ENCODE measurements at regions not wholly inside any gene's neighbourhood (a gene's known extent, or its start where the extent isn't known, plus 50 kb on each side); places are given as distances from the start of the nearest gene placed in this dataset.

- DNase-seq (ENCODE audit: low read depth) = no peak
These were observed 122.6 kb upstream of the SLC10A2 start for GRCh38 chr13:103188713-103189326.

DNA sequence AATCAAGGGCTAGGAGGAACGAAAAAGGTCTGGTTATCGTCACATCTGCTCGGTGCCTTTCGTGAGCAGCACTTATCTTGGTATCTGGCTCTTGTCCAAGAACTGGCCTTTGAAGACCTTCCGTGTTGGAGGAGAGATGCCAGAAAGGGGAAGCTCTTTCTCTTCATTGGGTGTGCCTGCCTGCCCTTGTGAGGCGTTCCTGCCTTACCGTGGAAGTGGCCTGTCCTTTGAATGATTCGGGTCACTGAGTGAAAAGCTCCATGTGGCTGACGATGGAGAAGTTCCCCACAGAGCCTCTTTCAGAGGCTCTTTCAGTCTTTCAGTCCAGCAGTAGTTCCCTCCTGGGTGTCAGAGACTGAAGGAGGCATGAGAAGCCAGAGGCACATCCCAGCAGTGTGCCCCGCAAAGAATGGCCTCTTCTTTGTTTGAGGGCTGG is 121.5 kb upstream of the SLC10A2 start:
- DNase-seq (ENCODE audit: low read depth) = no peak

DNA sequence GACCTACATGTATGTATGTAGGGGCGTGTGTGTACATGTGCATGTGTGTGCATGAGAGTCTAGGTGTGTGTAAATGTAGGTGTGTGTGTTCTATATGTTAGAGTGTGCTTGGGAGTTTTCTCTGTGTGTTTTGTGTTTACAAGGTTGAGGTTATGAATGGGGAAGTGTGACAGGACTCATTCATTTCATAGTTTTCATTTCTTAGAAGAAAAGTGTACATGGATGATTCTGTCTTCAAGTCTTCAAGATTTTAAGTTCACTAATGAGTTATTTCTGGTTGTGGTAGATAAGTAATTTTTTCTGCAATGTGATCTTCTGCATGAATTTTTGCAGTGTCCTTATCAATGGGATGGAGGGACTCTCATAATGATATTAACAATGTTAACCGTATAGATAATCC is 118.2 kb upstream of the SLC10A2 start:
- no peak for DNase-seq (ENCODE audit: low read depth)

- no peak for DNase-seq (ENCODE audit: low read depth)
These were observed 113.0 kb upstream of the SLC10A2 start for GRCh38 chr13:103178986-103179943.

GRCh38 chr13:103174966-103175365 is 108.7 kb upstream of the SLC10A2 start:
- no peak for DNase-seq (ENCODE audit: low read depth)

- no peak for DNase-seq (ENCODE audit: low read depth)
These were observed 102.8 kb upstream of the SLC10A2 start for GRCh38 chr13:103168901-103169508.

DNA sequence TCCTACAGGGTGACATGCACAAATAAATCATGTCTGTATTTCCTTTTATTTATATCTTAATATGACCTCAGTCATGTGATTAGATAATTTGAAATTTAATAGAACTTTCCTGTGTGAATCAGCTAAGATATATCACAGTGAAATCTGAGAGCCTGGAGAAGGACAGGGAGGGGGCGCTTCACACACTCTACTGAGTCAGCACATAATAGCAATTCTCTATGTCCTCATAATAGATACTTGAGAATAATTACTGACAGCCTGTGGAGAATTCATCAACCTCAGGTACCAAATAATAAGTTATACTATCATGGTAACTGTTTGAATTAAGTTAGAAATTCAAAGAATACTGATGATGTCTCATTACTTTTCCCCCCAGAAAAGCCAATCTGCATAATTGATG is 98.0 kb upstream of the SLC10A2 start:
- no peak for DNase-seq (ENCODE audit: low read depth)

GRCh38 chr13:103161476-103161875 is 95.3 kb upstream of the SLC10A2 start:
- no peak for DNase-seq (ENCODE audit: low read depth)

GRCh38 chr13:103157434-103158145 is 91.4 kb upstream of the SLC10A2 start:
- no peak for DNase-seq (ENCODE audit: low read depth)

DNA sequence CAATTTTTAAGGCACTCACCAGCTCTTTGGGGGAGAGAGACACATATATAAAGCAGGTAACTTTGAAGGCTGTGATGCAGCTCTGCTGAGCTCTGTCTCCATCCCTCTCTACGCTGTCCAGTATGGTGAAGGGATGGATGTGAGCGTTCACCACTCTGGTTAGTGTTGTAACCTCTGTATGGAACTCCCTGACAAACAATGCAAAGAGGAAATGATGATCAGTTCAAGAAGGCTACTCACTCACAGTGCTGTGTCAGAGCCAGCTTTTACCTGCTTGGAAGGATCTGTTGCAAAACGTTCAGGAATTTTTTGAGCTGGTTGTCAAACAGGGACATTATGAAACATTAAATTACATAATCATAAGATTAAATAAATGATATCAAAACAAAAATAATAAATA is 90.8 kb upstream of the SLC10A2 start:
- no peak for DNase-seq (ENCODE audit: low read depth)

GRCh38 chr13:103156346-103156998 is 90.3 kb upstream of the SLC10A2 start:
- no peak for DNase-seq (ENCODE audit: low read depth)

GRCh38 chr13:103153466-103153865 is 87.2 kb upstream of the SLC10A2 start:
- DNase-seq (ENCODE audit: low read depth) = no peak

- no peak for DNase-seq (ENCODE audit: low read depth)
These were observed 81.7 kb upstream of the SLC10A2 start for GRCh38 chr13:103147961-103148360.

GRCh38 chr13:103145442-103145841 is 79.2 kb upstream of the SLC10A2 start:
- no peak for DNase-seq (ENCODE audit: low read depth)

- DNase-seq (ENCODE audit: low read depth) = no peak
These were observed 77.2 kb upstream of the SLC10A2 start for GRCh38 chr13:103143432-103143831.

- DNase-seq (ENCODE audit: low read depth) = no peak
These were observed 75.9 kb upstream of the SLC10A2 start for GRCh38 chr13:103142151-103142550.

- DNase-seq (ENCODE audit: low read depth) = no peak
These were observed 73.9 kb upstream of the SLC10A2 start for GRCh38 chr13:103140001-103140671.

- no peak for DNase-seq (ENCODE audit: low read depth)
These were observed 68.1 kb upstream of the SLC10A2 start for GRCh38 chr13:103134271-103134670.

DNA sequence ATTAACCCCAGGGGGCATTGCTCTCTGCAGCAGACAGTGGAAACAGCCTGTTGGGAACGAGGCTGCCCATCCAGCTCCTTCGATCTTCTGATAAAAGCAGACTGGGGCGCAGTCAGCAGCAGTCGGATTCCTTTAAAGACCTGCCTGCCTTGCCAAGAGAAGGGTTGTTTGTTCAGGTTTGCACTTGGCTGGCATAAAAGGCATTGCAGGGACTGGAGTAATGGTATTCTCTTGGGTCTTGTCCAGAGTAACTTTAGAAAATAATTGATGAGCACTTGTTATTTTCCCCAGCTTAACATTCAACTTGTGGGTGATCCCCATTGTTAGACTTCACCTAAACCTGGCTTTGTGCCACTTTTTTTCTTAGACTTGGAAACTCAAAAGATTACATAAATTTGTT is 67.3 kb upstream of the SLC10A2 start:
- no peak for DNase-seq (ENCODE audit: low read depth)

GRCh38 chr13:103130681-103131210 is 64.5 kb upstream of the SLC10A2 start:
- no peak for DNase-seq (ENCODE audit: low read depth)

DNA sequence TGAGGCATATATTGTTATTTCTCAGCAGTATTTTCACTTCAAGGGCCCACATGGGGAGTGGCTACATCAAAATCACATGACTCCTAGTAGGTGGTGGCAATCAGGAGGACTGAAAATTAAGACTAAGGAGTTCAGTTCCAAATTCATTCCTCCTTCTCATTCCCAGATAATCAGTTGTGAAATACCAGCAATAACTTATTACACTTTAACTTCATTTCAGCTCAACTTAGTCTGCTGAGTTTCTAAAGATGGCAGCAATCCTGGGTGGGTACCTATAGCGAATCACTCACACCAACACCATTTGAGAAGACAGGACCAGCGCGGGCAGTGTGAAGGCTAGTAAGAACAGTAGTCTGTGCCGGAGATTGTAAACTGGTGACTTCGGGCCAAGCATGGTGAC is 63.9 kb upstream of the SLC10A2 start:
- DNase-seq (ENCODE audit: low read depth) = no peak

Measured in activated T-cell treated with anti-CD3 and anti-CD28 coated beads for 1 hour (primary cell).